Heart left ventricle (tissue), 16 donors: ENCODE measurements at regions not wholly inside any gene's neighbourhood (a gene's known extent, or its start where the extent isn't known, plus 50 kb on each side); places are given as distances from the start of the nearest gene placed in this dataset.
"Not testable (repeated sequence)": the region's sequence is repeated elsewhere in the genome, so short reads cannot be mapped to it uniquely, and the experiment has no call there.

Source experiments
- ATAC-seq, 4 donors: fragments of 200-7000 bp; cut with Tn5 transposase; one replicate each; pipeline ENCODE4 v1.9.1; 2020 to 2022; ENCODE audit warnings: moderate library complexity in 4 of 4, mild to moderate bottlenecking in 3 of 4, moderate number of reproducible peaks in 1 of 4
- DNase-seq, 5 donors: peaks; one replicate each; pipeline ENCODE4 v3.0.0-alpha.2; 2020
- H3K27ac ChIP-seq, 12 donors: fragments of 200-600 bp; sonication (generic) in 4 of 12; one replicate each; pipeline versions ENCODE4 v1.5.0 to v1.8.0; 2016 to 2022; ENCODE audit warnings: mild to moderate bottlenecking in 2 of 12
- H3K27me3 ChIP-seq, 9 donors: fragments of 200-600 bp; sonication (generic) in 2 of 9; one replicate each; pipeline versions ENCODE4 v1.5.1 to v1.8.0; 2016 to 2022; ENCODE audit warnings: mild to moderate bottlenecking in 3 of 9
- H3K36me3 ChIP-seq, 9 donors: fragments of 200-600 bp; sonication (generic) in 2 of 9; one replicate each; pipeline versions ENCODE4 v1.5.0 to v1.8.0; 2018 to 2022; ENCODE audit warnings: mild to moderate bottlenecking in 2 of 9
- H3K4me1 ChIP-seq, 12 donors: fragments of 200-600 bp; sonication (generic) in 4 of 12; one replicate each; pipeline versions ENCODE4 v1.5.0 to v1.8.0; 2016 to 2022; ENCODE audit warnings: mild to moderate bottlenecking in 3 of 12
- H3K4me3 ChIP-seq, 12 donors: fragments of 200-600 bp; sonication (generic) in 4 of 12; one replicate each; pipeline versions ENCODE4 v1.5.0 to v1.8.0; 2017 to 2022; ENCODE audit warnings: mild to moderate bottlenecking in 9 of 12, moderate library complexity in 4 of 12
- H3K9me3 ChIP-seq, 12 donors: fragments of 200-600 bp; sonication (generic) in 4 of 12; one replicate each; pipeline versions ENCODE4 v1.5.0 to v1.8.0; 2016 to 2022; ENCODE audit warnings: mild to moderate bottlenecking in 1 of 12
- CTCF ChIP-seq, 12 donors: fragments of 200-600 bp; sonication (generic) in 4 of 12; IDR thresholded peaks; one replicate each; pipeline versions ENCODE4 v1.5.0 to v1.8.0; 2018 to 2022; ENCODE audit warnings: antibody characterized with exemption in 12 of 12, mild to moderate bottlenecking in 5 of 12
- POLR2A ChIP-seq, 2 donors: fragments of 450-650 bp; IDR thresholded peaks; one replicate each; pipeline ENCODE4 v1.6.1; 2017; ENCODE audit warnings: antibody characterized with exemption in 2 of 2, mild to moderate bottlenecking in 2 of 2, moderate library complexity in 2 of 2
- WGBS, 4 donors: extraction: QIAGEN DNeasy Blood & Tissue Kit in 2 of 4; methylation state at CpG; one replicate each; pipeline versions ENCODE4 v1.1.5 to v1.1.7; 2013 to 2018; 5-methylcytosine and 5-hydroxymethylcytosine counted together
- intact Hi-C, 10 donors: fragments of 100-400 bp; cut with DNase I; formaldehyde crosslinking; loops; one replicate each; pipeline versions ENCODE4 v1.11.1 to v1.14.2; 2022
- donor health status: ischemic (EF 13 %, LVEDD 7.1; RV severe dilation, severe dysfunction).
- donor health status: healthy with polysubstance abuse.
- donor health status: DM: no; HTN: yes; CAD: no.
- donor health status: DM: no; HTN: no; CAD: no.
- donor health status: ischemic (EF 25% LVEDD 6.9; RV normal size, moderate dysfunction).
- donor health status: ischemic (EF 25% LVEDD 5.7; RV mildly dilated, moderate dysfunction).
- donor health status: healthy.
- donor health status: DM: yes; HTN: yes; CAD: no.
- donor health status: ischemic (EF 35%, LVEDD 5.7; RV mildly dilated, moderate dysfunction).
- donor health status: nonischemic (EF 11% LVEDD 7.7; RV severe dilation, severe dysfunction).
- donor health status: DM: yes; HTN: yes; CAD: no.
- donor health status: PGD.
- donor health status: ischemic (EF 29% LVEDD 5.4; RV normal size, mild dysfunction).
- donor health status: nonischemic (EF 23%, LVEDD 6.1; RV moderate dilation, normal function).

GRCh38 chr7:153696242-153696641 is 356.0 kb upstream of the DPP6 start:
- H3K9me3 ChIP-seq, result no peaks in the 10 kb centered on the region
- DNase-seq (no peak), ATAC-seq (no peak)
- no peak overlapping the region for H3K4me3 ChIP-seq
- intact Hi-C loops, result no loop called here
- H3K27me3 ChIP-seq, result no peaks in the 10 kb centered on the region
- no peaks in the 10 kb centered on the region for H3K36me3 ChIP-seq
- H3K27ac ChIP-seq, result no peak overlapping the region
- H3K4me1 ChIP-seq, result no peaks in the 10 kb centered on the region
- TF ChIP-seq POLR2A (IDR thresholded peaks at IDR 0.05) (no peak), CTCF (IDR thresholded peaks at IDR 0.05) (no peak)
- WGBS, 4 donors, result 82 to 89% (median 85%) methylated on average over 12 of the region's 12 CpGs

GRCh38 chr7:153698046-153698445 is 354.2 kb upstream of the DPP6 start:
- Histone ChIP-seq H3K27ac (no peak overlapping the region), H3K36me3 (no peaks in the 10 kb centered on the region), H3K4me1 (no peaks in the 10 kb centered on the region), H3K27me3 (no peaks in the 10 kb centered on the region), H3K4me3 (no peak overlapping the region), H3K9me3 (no peaks in the 10 kb centered on the region)
- no peak for TF ChIP-seq POLR2A (IDR thresholded peaks at IDR 0.05)
- no peak for TF ChIP-seq CTCF (IDR thresholded peaks at IDR 0.05)
- DNase-seq (no peak), ATAC-seq (no peak)
- intact Hi-C loops, result no loop called here
- 81 to 85% (median 83%) methylated on average over 10 of the region's 10 CpGs for WGBS, 4 donors

GRCh38 chr7:153701678-153702077 is 350.5 kb upstream of the DPP6 start:
- ATAC-seq (no peak), DNase-seq (no peak)
- Histone ChIP-seq H3K27ac (no peak overlapping the region), H3K27me3 (no peaks in the 10 kb centered on the region), H3K4me1 (no peaks in the 10 kb centered on the region), H3K36me3 (no peaks in the 10 kb centered on the region), H3K4me3 (no peak overlapping the region), H3K9me3 (no peaks in the 10 kb centered on the region)
- intact Hi-C loops, result no loop called here
- TF ChIP-seq POLR2A (IDR thresholded peaks at IDR 0.05) (no peak), CTCF (IDR thresholded peaks at IDR 0.05) (no peak)

GRCh38 chr7:153723892-153724291 is 328.3 kb upstream of the DPP6 start:
- DNase-seq, H3K36me3 ChIP-seq, ATAC-seq, H3K4me1 ChIP-seq, H3K27me3 ChIP-seq, H3K27ac ChIP-seq, intact Hi-C loops, H3K9me3 ChIP-seq, H3K4me3 ChIP-seq: not testable (repeated sequence)
- 40 to 71% (median 55%) methylated on average over 1 to 2 of the region's 2 CpGs; no CpG with 5 or more reads in 1 of the 4 donors for WGBS, 4 donors

- H3K27ac ChIP-seq, H3K4me1 ChIP-seq, H3K27me3 ChIP-seq, DNase-seq, ATAC-seq, H3K9me3 ChIP-seq, intact Hi-C loops, H3K36me3 ChIP-seq, H3K4me3 ChIP-seq: not testable (repeated sequence)
- WGBS, 4 donors, result 78 to 85% (median 81%) methylated on average over 5 to 7 of the region's 7 CpGs
Observed at GRCh38 chr7:153731504-153731903, 320.7 kb upstream of the DPP6 start.

GRCh38 chr7:153743434-153743833 is 308.8 kb upstream of the DPP6 start:
- H3K4me3 ChIP-seq, intact Hi-C loops, ATAC-seq, H3K9me3 ChIP-seq, H3K27ac ChIP-seq, H3K4me1 ChIP-seq, H3K27me3 ChIP-seq, H3K36me3 ChIP-seq, DNase-seq: not testable (repeated sequence)
- WGBS, 4 donors, result 56 to 64% (median 61%) methylated on average over 2 of the region's 2 CpGs

- peak overlapping the region in 1 of 12 donors; percentile 24 for H3K27ac ChIP-seq
- H3K4me1 ChIP-seq, H3K4me3 ChIP-seq, H3K36me3 ChIP-seq, H3K9me3 ChIP-seq, intact Hi-C loops, DNase-seq, H3K27me3 ChIP-seq: not testable (repeated sequence)
- 4 to 9% (median 5%) methylated on average over 11 to 21 of the region's 21 CpGs for WGBS, 4 donors
- peak in 1 of 4 donors; percentile 33 for ATAC-seq
Observed at GRCh38 chr7:153747969-153748368, 304.2 kb upstream of the DPP6 start.

- H3K36me3 ChIP-seq, H3K4me1 ChIP-seq, H3K27ac ChIP-seq, H3K4me3 ChIP-seq, H3K9me3 ChIP-seq, intact Hi-C loops, DNase-seq, H3K27me3 ChIP-seq, ATAC-seq: not testable (repeated sequence)
- 2 to 5% (median 3%) methylated on average over 9 to 23 of the region's 25 CpGs for WGBS, 4 donors
Observed at GRCh38 chr7:153748885-153749284, 303.3 kb upstream of the DPP6 start.

GRCh38 chr7:153765869-153766268 is 286.3 kb upstream of the DPP6 start:
- DNase-seq, ATAC-seq, H3K36me3 ChIP-seq, H3K27ac ChIP-seq, H3K4me1 ChIP-seq, H3K9me3 ChIP-seq, H3K4me3 ChIP-seq, H3K27me3 ChIP-seq, intact Hi-C loops: not testable (repeated sequence)
- WGBS, 4 donors, result 87 to 92% (median 88%) methylated on average over 3 of the region's 3 CpGs
